ENCODE measurements at regions not wholly inside any gene's neighbourhood (a gene's known extent, or its start where the extent isn't known, plus 50 kb on each side); places are given as distances from the start of the nearest gene placed in this dataset.

- no peak overlapping the region for H3K4me3 ChIP-seq (ENCODE audit: low read depth, low read length)
These were observed 453.5 kb upstream of the JARID2 start for GRCh38 chr6:14792118-14792955.

GRCh38 chr6:14795451-14795850 lies 450.4 kb upstream of the JARID2 start:
- H3K4me3 ChIP-seq (ENCODE audit: low read depth, low read length) = no peak overlapping the region

GRCh38 chr6:14796974-14797762 lies 448.7 kb upstream of the JARID2 start:
- H3K4me3 ChIP-seq (ENCODE audit: low read depth, low read length) = no peak overlapping the region

- no peak overlapping the region for H3K4me3 ChIP-seq (ENCODE audit: low read depth, low read length)
These were observed 447.8 kb upstream of the JARID2 start for GRCh38 chr6:14797875-14798593.

GRCh38 chr6:14798594-14798982 lies 447.3 kb upstream of the JARID2 start:
- no peak overlapping the region for H3K4me3 ChIP-seq (ENCODE audit: low read depth, low read length)

- H3K4me3 ChIP-seq (ENCODE audit: low read depth, low read length) = no peak overlapping the region
These were observed 446.8 kb upstream of the JARID2 start for GRCh38 chr6:14798996-14799588.

GRCh38 chr6:14799928-14800327 lies 445.9 kb upstream of the JARID2 start:
- H3K4me3 ChIP-seq (ENCODE audit: low read depth, low read length) = no peak overlapping the region

GRCh38 chr6:14802514-14803160 lies 443.2 kb upstream of the JARID2 start:
- H3K4me3 ChIP-seq (ENCODE audit: low read depth, low read length) = no peak overlapping the region

GRCh38 chr6:14804001-14804784 lies 441.7 kb upstream of the JARID2 start:
- no peak overlapping the region for H3K4me3 ChIP-seq (ENCODE audit: low read depth, low read length)

- H3K4me3 ChIP-seq (ENCODE audit: low read depth, low read length) = no peak overlapping the region
These were observed 441.1 kb upstream of the JARID2 start for GRCh38 chr6:14804785-14805210.

GRCh38 chr6:14806101-14806500 lies 439.8 kb upstream of the JARID2 start:
- H3K4me3 ChIP-seq (ENCODE audit: low read depth, low read length) = no peak overlapping the region

- H3K4me3 ChIP-seq (ENCODE audit: low read depth, low read length) = no peak overlapping the region
These were observed 438.7 kb upstream of the JARID2 start for GRCh38 chr6:14807130-14807529.

- no peak overlapping the region for H3K4me3 ChIP-seq (ENCODE audit: low read depth, low read length)
These were observed 437.9 kb upstream of the JARID2 start for GRCh38 chr6:14807971-14808370.

GRCh38 chr6:14810021-14810420 lies 435.8 kb upstream of the JARID2 start:
- no peak overlapping the region for H3K4me3 ChIP-seq (ENCODE audit: low read depth, low read length)

GRCh38 chr6:14811775-14812428 lies 434.0 kb upstream of the JARID2 start:
- H3K4me3 ChIP-seq (ENCODE audit: low read depth, low read length) = no peak overlapping the region

GRCh38 chr6:14814016-14814415 lies 431.9 kb upstream of the JARID2 start:
- no peak overlapping the region for H3K4me3 ChIP-seq (ENCODE audit: low read depth, low read length)

GRCh38 chr6:14816116-14816859 lies 429.6 kb upstream of the JARID2 start:
- no peak overlapping the region for H3K4me3 ChIP-seq (ENCODE audit: low read depth, low read length)

- no peak overlapping the region for H3K4me3 ChIP-seq (ENCODE audit: low read depth, low read length)
These were observed 428.8 kb upstream of the JARID2 start for GRCh38 chr6:14817074-14817473.

Data from iPS-11a (cell line).